Activated CD8-positive, alpha-beta memory T cell treated with anti-CD3 and anti-CD28 coated beads, Interleukin-2, amount 50 U/mL, for 4 hours (primary cell): ENCODE measurements at regions not wholly inside any gene's neighbourhood (a gene's known extent, or its start where the extent isn't known, plus 50 kb on each side); places are given as distances from the start of the nearest gene placed in this dataset.

Experiments
- DNase-seq: peaks from one replicate; pipeline ENCODE4 v3.0.0-alpha.2; 2020

DNA sequence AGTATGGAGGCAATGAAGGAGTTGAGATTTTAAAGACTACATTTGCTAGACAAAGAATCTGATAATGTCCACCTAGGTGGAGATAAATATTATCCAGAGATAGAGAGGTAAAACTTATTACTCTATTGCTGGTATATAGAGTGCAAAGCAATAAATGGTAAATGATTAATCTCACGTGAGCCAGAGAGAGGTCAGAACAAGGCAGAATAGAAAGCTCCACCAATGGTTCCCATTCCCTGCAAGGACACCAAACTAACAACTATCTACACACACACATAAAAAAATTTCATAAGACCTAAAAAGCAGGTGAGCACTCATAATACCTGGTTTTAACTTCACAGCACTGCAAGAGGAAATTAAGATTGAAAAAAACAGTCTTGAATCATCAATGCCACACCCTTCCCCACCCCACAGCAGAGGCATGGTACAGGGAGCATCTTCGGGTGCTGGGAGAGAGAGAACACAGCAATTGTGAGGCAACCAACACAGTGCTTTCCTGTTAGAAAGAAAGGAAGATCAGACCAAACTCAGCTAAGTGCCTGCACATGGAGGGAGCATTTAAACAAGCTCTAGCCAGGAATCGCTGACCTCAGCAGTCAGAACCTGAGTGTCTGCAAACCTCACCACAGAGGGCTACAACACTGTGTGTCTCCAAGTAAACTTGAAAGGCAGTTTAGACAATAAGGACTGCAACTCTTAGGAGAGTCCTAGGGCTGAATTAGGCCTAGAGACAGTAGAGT, 1432.6 kb upstream of the TMEFF2 start:
- no peak for DNase-seq

DNA sequence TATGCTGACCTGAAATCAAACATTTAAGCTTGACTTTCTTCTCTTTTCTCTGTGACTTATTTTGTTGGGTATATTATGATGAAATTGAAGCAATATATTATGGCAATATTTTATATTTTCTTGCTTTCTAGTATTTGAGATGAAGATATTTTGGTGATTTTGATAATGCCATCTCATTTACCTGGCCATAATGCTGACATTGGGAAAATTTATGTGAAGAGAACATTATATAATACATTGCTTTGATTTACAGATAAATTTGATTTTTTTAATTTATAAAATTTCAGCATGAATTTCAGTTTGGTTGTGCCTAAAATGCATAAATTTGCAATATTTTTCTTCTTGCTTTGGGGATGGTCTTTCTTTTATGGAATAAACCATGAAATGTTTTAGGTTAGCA, 1413.7 kb upstream of the TMEFF2 start:
- no peak for DNase-seq

DNA sequence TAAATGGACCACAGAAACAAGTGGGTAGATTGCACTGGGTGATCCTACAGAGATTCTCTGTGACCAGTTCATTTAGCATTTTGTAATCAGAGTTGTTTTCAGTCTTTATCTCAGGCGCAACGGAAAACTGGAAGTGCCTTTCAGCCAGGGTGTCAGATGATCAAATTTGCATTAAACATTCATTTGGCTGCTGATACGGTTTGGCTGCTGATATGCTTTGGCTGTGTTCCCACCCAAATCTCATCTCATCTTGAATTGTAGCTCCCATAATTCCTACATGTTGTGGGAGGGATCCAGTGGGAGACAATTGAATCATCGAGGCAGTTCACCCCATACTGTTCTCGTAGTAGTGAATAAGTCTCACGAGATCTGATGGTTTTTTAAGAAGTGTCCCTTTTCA, 1396.1 kb upstream of the TMEFF2 start:
- no peak for DNase-seq

DNA sequence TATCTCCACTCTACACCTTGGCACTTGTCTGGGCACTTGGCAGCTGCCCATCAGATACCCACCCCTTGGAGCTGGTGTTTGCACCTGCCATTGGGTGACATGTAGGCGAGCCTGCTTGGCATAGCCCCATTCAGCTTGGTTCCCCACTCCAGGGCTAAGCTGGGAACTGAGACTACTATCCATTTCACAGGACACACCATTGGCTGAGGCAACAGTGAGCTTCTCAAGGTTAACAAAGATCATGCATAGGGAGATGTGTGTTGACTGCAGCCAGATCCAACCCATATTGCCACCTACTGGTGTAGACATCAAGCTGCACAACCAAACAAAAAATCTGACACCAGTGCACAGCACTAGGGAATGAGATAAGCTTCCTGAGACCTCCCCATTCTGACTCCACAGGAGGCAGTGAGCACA, 1389.8 kb upstream of the TMEFF2 start:
- no peak for DNase-seq

DNA sequence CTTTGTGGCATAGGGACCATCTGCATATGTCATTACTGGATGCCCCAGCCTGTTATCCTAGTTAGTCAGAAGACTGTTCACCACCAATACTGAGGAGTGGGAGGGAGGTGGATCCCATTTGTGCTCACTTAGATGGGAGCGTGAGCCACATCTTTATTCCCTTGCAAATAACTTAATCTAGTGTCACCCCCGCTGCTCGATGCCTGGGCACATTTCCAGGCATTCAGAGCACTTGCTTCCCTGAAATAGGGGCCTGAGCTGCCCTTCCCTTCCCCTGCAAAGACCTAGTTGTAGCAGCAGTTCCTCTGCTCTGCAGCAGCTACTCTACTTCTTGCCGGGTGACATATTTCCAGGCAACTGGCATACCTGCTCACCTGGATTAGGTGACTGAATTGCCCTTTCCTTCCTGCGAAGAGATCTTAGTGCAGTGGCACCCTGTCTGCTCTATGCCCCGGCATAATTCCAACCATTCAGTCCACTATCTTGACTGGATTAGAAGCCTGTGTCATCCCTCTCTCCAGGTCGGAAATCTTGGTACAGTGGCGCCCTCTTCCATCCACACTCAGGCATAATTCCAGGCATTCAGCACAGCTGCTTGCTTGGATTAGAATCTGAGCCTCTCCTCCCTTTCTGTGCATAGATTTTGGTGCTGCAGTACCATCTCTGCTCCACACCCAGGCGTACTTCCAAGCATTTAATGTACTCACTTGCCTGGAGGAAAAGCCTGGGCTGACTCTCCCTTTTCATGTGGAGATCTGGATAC, 1389.1 kb upstream of the TMEFF2 start:
- DNase-seq: no peak

DNA sequence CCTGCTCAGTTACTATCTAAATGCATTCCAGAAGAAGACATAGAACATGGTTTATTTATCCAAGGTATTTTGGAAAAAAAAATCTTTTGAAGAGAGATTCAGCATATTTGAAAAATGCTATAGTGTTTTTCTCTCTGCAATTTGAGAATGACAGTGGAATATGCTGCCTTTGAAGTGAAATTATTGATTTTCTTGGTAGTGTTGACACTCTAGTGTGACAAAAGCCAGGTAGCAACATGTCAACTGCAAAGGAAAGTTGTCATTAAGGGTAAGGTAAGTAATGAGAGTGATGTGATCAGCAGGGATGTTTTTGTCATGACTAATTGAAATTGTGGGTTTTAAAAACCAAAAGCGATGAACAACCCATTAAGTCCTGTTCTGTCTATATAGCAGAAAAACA, 1387.1 kb upstream of the TMEFF2 start:
- DNase-seq: no peak

DNA sequence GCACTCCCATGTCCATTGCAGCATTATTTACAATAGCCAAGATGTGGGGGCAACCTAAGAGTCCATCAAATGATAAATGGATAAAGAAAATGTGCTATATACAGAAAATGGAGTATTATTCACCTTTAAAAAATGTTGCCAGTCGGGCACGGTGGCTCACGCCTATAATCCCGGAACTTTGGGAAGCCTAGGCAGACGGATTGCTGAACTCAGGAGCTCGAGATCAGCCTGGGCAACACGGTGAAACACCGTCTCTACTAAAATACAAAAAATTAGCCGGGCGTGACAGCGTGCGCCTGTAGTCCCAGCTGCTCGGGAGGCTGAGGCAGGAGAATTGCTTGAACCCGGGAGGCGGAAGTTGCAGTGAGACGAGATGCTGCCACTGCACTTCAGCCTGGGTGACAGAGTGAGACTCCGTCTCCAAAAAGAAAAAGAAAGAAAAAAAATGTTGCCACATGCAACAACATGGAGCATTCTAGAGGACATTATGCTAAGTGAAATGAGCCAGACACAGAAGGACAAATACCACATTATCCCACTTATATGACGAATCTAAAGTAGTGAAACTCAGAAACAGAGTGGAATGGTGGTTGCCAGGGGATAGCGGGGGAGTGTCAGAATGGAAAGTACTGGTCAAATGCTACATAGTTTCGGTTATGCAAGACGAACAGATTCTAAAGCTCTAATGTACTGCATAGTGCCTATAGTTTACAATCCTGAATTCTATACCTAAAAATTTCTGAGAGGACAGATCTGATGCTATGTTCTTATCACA, 1385.6 kb upstream of the TMEFF2 start:
- no peak for DNase-seq

DNA sequence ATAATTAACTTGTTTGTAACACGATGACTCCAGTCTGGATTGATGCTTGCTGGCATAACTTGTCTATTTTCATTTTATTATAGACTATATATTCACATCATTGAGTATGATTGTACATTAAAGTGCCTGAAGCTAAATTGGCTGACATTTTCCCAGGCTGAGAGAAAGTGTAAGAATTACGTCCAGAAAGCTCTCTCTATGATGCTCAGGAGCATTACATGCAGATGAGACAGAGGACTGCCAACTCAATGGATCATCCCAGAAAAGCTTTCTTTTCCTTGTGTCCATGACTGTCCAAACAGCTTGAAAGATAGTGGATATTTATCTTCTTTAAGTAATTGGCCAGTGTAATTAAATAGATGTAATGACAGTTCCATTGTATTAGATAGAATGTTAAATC, 1372.2 kb upstream of the TMEFF2 start:
- no peak for DNase-seq

DNA sequence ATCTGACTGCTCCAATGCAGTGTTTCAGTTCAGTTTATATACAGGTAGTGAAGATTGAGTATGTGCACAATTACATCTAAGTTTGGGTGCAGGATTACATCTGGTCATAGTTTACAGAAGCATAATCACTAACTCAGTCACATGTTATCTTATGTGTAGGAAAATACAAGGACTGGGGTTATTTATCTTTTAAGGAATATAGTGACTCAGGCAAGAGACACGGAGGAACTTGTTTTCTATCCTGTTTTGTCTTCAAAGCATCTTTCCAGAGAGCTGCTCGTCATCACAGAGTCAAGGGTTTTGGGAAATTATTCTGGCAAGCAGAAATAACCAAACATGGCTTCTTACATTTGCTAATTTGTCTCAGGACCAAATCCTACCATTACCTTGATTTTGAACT, 1371.5 kb upstream of the TMEFF2 start:
- DNase-seq: no peak

DNA sequence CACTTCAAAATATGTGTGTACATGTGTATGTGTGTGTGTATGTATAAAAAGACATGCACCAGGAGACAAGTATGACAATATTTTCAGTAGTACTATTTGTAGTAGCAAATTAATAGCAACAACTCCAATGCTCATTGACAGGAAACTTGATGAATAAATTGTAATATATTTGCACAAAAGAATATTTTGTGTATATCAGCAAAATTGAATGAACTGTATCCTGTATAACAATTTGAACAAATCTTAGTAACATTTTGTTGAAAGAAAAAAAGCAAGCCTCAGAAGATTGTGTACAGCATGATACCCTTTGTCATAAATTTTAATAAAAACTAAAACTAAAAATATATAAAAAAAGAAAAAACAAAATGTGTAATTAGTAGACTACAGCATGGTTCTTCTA, 1367.3 kb upstream of the TMEFF2 start:
- no peak for DNase-seq

DNA sequence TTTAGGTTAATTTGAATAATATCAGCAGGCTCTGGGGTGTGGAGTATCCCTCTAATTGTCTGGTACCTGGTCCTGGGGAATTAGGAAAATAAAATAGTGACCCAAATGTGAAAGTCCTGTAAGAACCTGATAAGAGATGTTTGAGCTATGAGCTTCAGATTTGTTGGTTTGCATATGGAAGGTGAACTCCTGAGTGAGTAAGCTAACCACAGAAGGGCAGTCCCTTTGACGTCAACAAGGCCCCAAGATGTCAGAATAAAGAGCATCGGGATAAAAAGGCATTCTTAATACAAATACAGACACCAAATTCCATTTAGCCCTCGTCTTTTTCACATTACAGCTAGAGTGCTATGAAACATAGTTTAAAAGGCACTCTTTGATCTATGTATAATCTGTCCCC, 1366.3 kb upstream of the TMEFF2 start:
- no peak for DNase-seq

DNA sequence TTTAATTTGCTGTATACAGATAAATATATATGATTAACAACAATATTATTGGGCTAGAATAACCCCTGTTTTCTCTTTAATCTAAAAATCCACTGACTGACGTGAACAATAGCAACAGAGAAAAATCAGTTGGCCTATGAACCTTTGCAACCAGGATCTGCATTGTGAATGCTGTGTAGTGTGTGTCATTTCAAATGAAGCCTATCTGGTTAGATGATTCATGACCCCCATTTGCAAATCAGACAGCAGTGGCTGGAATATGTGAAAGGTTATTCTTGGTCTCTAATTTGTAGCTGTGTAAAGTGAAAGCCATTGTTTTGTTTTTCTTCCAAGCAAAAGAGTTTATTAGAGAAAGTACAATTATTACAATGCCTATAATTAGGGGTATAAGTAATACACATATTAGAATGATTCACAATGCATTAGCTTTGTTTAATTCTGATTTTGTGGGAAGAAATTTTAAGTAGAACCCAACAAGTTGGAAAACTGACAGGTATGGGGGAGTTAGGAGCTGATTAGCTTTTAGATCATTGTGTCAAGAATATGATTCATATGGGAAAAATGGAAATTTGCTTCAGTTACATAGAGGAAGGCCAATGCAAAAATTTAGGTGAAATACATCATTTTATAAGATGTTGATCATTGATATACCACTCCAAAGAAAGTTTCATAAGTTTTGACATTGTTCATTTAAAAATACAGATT, 1362.2 kb upstream of the TMEFF2 start:
- no peak for DNase-seq

DNA sequence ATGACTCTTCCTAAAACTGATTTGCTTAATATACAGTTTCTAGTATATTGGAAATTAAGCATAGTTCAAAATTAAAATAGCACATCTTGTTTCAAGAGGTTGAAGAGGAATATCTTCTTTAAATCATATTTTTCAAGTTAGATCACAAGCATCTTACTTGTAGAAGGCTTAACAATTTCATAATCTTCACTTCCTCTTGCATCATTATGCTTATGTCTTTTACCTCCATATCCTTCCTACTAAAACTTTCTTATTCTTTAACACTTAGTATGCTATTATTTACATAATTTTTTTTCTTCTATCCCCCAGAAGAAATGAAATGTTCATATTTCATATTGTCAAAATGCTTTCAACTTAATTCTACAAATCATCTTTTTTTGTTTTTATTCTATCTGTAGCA, 1354.9 kb upstream of the TMEFF2 start:
- DNase-seq: no peak

DNA sequence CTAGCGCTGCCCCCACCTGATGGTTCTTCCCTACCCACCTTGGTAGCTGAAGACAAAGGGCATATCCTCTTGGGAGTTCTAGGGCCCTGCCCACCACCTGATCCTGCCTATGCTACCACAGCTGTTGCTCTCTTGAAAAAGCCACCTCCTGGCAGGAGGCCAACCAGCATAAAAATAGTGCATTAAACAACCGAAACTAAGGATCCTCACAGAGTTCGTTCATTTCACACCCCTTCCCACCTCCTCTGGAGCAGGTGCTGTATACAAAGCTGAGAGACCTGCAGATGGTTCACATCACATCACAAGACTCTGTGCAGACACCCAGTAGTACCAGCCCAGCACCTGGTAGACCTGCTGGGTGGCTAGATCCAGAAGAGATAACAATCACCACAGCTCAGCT, 1348.0 kb upstream of the TMEFF2 start:
- no peak for DNase-seq

DNA sequence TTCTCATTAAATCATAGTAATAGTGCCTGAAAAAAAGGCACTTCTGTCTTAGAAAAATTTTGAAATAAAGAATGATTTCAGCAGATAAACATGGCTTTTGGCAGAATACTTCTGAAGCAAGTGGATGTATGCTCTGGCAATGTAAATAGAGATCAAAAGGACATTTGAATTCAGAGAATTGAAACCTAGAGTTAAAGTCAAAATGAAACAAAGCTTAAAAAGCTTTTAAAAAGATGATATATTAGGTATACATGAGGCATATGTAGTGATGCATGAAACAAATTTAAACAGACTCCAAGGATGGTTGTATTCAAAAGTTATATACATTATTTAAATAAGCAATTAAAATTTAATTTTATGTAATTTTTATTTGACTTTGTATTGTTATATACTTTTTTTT, 1344.5 kb upstream of the TMEFF2 start:
- DNase-seq: no peak

DNA sequence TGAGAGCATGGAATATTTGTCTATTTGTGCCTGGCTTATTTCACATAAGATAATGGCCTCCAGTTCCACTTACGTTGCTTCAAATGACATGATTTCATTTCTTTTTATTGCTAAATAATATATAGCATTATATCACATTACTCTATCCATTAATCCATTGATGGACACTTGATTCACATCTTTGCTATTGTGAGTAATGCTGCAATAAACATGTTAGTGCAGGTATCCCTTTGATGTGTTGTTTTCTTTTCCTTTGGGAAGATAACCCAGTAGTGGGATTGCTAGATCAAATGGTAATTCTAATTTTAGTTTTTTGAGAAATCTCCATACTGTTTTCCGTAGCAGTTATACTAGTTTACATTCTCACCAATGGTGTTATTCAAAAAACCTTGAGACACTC, 1343.3 kb upstream of the TMEFF2 start:
- no peak for DNase-seq

DNA sequence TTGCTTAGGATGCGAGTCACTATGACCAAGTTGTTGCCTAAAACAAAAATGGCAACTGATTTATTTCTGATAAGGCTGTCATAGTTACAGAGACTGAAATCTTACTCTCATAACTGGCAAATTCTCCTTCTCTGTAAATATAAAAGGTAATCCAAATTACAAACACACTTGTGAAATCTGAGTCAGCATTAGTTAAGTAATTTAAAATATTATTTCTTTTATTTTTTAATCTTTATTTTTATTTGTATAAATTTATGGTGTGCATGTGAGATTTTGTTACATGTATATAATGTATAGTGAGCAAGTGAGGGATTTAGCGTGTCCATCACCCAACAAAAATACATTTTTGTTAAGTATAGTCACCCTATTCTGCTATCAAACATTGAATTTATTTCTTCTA, 1342.8 kb upstream of the TMEFF2 start:
- no peak for DNase-seq

DNA sequence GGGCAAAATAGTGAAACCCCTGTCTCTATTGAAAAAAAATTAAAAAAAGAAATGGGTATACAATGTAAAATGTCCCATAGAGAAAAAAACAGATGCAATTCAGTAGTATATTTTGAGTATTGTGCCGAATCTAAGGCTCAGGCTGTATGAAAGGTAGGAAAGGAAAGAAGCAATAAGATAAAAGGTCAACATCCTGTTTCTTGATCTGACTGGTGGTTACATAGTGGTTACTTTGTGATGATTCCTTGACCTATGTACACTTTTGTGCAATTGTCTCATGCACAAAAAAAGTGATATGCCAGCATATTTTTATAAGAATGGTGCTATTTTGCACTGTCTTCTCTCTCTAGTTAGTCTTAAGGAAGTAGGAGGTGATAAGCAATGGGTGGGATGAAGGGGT, 1333.7 kb upstream of the TMEFF2 start:
- no peak for DNase-seq

DNA sequence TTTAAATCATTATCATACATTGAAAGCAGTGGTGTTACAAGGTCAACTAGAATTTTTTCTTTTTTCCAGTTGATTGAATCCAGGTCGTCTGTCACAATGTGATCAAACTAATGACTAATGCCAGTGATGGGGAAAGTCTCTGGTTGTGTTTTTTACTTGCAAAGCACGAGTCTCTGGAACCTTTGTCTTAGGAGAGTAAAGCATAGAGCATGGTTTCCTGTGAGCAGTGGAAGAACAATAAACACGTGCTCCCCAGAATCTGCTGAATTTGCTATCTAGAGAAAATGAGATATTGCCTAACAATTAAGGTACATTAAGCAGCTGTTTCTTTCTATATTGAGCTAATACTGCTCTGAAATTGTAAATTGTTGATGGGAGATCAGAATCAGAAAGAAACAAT, 1332.4 kb upstream of the TMEFF2 start:
- no peak for DNase-seq

DNA sequence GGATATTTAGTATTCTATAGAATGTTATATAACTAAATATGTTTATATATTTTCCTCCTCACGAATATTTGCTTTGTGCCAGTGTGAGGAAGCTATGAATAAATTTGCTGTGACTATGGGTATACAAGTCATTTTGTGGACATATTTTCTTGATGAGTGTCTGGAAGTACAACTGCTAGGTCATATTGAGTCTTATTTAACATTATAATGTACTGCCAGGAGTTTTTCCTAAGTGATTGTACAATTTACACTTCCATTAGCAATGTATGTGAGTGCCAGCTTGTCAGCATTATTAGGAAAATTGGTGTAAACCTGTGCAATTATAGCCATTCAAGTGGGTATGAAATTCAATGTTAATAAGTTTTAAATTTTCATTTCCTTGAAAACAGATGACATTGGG, 1328.9 kb upstream of the TMEFF2 start:
- DNase-seq: no peak

DNA sequence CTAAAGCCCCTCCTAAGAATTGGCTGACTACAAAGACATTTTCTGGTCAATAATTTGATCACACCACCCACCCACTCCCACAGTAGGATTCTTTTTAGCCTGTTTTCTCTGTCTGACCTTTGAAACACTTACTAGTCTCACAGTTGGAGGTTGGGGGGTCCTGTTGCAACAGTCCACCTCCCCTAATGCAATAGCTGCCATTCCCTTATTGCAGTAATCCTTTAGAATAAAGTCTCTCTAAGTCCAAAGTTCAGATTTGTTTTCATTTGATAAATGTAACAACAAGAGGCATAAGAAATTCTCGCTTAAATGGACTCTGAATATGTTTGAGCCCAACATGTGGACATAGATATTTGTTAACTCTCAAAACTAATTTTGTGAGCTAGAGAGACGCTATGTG, 1326.8 kb upstream of the TMEFF2 start:
- DNase-seq: no peak

DNA sequence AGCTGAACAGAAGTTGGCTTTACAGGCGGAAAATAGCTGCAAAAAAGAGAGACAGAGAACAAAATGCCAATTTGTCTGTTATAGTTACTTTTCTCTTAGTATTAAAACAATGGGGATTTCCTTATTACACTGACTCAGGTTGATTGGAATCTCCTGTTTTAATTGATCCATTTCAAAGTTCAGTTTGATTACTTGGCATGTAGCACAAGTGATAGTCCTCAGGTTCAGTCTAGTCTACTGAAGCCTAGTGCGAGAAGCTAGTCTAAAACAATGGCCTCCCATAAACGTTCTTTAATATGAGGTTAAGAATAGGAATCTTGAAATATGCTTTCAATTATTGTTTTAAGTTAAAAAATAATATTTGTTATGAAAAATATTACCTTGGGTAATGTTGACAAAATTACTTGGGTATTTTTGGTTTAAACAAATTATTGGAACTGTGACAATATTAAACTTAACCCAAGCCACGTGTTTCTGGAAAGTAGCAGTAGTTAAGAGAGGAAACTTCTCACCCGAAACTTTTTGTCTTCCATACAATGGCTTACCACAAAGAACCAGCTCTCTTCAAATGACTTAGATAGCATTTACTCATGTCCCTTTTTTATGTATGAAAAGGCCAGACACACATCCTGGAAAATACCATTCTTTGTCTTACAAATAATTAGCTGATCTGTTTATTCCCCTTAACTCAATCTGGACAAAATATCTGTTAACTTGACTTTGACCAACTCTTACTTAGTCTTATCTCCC, 1326.2 kb upstream of the TMEFF2 start:
- DNase-seq: no peak
